ENCODE measurements at regions not wholly inside any gene's neighbourhood (a gene's known extent, or its start where the extent isn't known, plus 50 kb on each side); places are given as distances from the start of the nearest gene placed in this dataset.
"Not testable (repeated sequence)": the region's sequence is repeated elsewhere in the genome, so short reads cannot be mapped to it uniquely, and the experiment has no call there.

GRCh38 chr7:57638666-57639065 is 188.7 kb downstream of the ZNF716 start:
- H3K27ac Mint-ChIP-seq = no peak overlapping the region
- no peaks in the 10 kb centered on the region for H3K27me3 Mint-ChIP-seq
- H3K36me3 Mint-ChIP-seq (ENCODE audit: low read depth) = no peaks in the 10 kb centered on the region
- no peak for ATAC-seq
- H3K4me1 Mint-ChIP-seq = no peaks in the 10 kb centered on the region
- DNase-seq = no peak
- H3K4me3 Mint-ChIP-seq = no peak overlapping the region
- H3K9me3 Mint-ChIP-seq (ENCODE audit: low read depth) = peaks cover 5% of the 10 kb centered on the region
- POLR2A ChIA-PET = no interaction called here
- CTCF ChIA-PET = no interaction called here
- intact Hi-C loops (cut with DNase I, micrococcal nuclease) = no loop called here

- H3K36me3 Mint-ChIP-seq (ENCODE audit: low read depth) = no peaks in the 10 kb centered on the region
- POLR2A ChIA-PET = no interaction called here
- no peaks in the 10 kb centered on the region for H3K27me3 Mint-ChIP-seq
- peaks cover 9% of the 10 kb centered on the region for H3K9me3 Mint-ChIP-seq (ENCODE audit: low read depth)
- CTCF ChIA-PET = no interaction called here
- no peaks in the 10 kb centered on the region for H3K4me1 Mint-ChIP-seq
- no peak overlapping the region for H3K27ac Mint-ChIP-seq
- DNase-seq = no peak
- intact Hi-C loops (cut with DNase I, micrococcal nuclease) = loop anchor here (10.0 kb wide), 2 partner anchors 183 to 1367 kb away; no protein-coding TSS in a partner anchor
- ATAC-seq = no peak
- H3K4me3 Mint-ChIP-seq = no peak overlapping the region
Measured at GRCh38 chr7:57641521-57642067, 191.6 kb downstream of the ZNF716 start.

- no peak overlapping the region for H3K4me3 Mint-ChIP-seq
- CTCF ChIA-PET = no interaction called here
- H3K27me3 Mint-ChIP-seq = no peaks in the 10 kb centered on the region
- H3K27ac Mint-ChIP-seq = no peak overlapping the region
- peaks cover 9% of the 10 kb centered on the region for H3K9me3 Mint-ChIP-seq (ENCODE audit: low read depth)
- POLR2A ChIA-PET = no interaction called here
- no peaks in the 10 kb centered on the region for H3K4me1 Mint-ChIP-seq
- intact Hi-C loops (cut with DNase I, micrococcal nuclease) = loop anchor here (10.0 kb wide), 2 partner anchors 182 to 1368 kb away; no protein-coding TSS in a partner anchor
- no peaks in the 10 kb centered on the region for H3K36me3 Mint-ChIP-seq (ENCODE audit: low read depth)
- no peak for ATAC-seq
- DNase-seq = no peak
Measured at GRCh38 chr7:57642730-57643129, 192.8 kb downstream of the ZNF716 start.

GRCh38 chr7:57646219-57646900 is 196.4 kb downstream of the ZNF716 start:
- peaks cover 26% of the 10 kb centered on the region for H3K9me3 Mint-ChIP-seq (ENCODE audit: low read depth)
- H3K27me3 Mint-ChIP-seq = no peaks in the 10 kb centered on the region
- H3K4me3 Mint-ChIP-seq = no peak overlapping the region
- ATAC-seq (no peak), DNase-seq (no peak)
- ChIA-PET POLR2A (no interaction called here), CTCF (no interaction called here)
- intact Hi-C loops (cut with DNase I, micrococcal nuclease) = loop anchor here (10.0 kb wide), 2 partner anchors 178 to 1372 kb away; no protein-coding TSS in a partner anchor
- no peak overlapping the region for H3K27ac Mint-ChIP-seq
- H3K4me1 Mint-ChIP-seq = no peaks in the 10 kb centered on the region
- H3K36me3 Mint-ChIP-seq (ENCODE audit: low read depth) = peaks cover 5% of the 10 kb centered on the region

GRCh38 chr7:57646901-57647246 is 196.9 kb downstream of the ZNF716 start:
- H3K27ac Mint-ChIP-seq = no peak overlapping the region
- CTCF ChIA-PET = no interaction called here
- peaks cover 24% of the 10 kb centered on the region for H3K9me3 Mint-ChIP-seq (ENCODE audit: low read depth)
- H3K27me3 Mint-ChIP-seq = no peaks in the 10 kb centered on the region
- intact Hi-C loops (cut with DNase I, micrococcal nuclease) = loop anchor here (10.0 kb wide), 2 partner anchors 178 to 1372 kb away; no protein-coding TSS in a partner anchor
- H3K4me1 Mint-ChIP-seq = no peaks in the 10 kb centered on the region
- no peak for DNase-seq
- no peak for ATAC-seq
- H3K36me3 Mint-ChIP-seq (ENCODE audit: low read depth) = peaks cover 5% of the 10 kb centered on the region
- POLR2A ChIA-PET = no interaction called here
- H3K4me3 Mint-ChIP-seq = no peak overlapping the region

- H3K27ac Mint-ChIP-seq; H3K4me3 Mint-ChIP-seq; POLR2A ChIA-PET; intact Hi-C loops (cut with DNase I, micrococcal nuclease); H3K36me3 Mint-ChIP-seq (ENCODE audit: low read depth); CTCF ChIA-PET; H3K27me3 Mint-ChIP-seq; H3K4me1 Mint-ChIP-seq; ATAC-seq; DNase-seq: not testable (repeated sequence)
- H3K9me3 Mint-ChIP-seq (ENCODE audit: low read depth) = peaks cover 31% of the 10 kb centered on the region
Measured at GRCh38 chr7:57650401-57650800, 200.4 kb downstream of the ZNF716 start.

GRCh38 chr7:57651006-57651405 is 201.0 kb downstream of the ZNF716 start:
- Mint-ChIP-seq H3K9me3 (ENCODE audit: low read depth) (peaks cover 27% of the 10 kb centered on the region), H3K27ac (no peak overlapping the region), H3K36me3 (ENCODE audit: low read depth) (peaks cover 10% of the 10 kb centered on the region), H3K4me3 (no peak overlapping the region), H3K27me3 (no peaks in the 10 kb centered on the region), H3K4me1 (no peaks in the 10 kb centered on the region)
- CTCF ChIA-PET = no interaction called here
- intact Hi-C loops (cut with DNase I, micrococcal nuclease) = no loop called here
- ATAC-seq = no peak
- POLR2A ChIA-PET = no interaction called here
- DNase-seq = no peak

- H3K27me3 Mint-ChIP-seq; intact Hi-C loops (cut with DNase I, micrococcal nuclease); CTCF ChIA-PET; H3K4me3 Mint-ChIP-seq; ATAC-seq; DNase-seq; H3K27ac Mint-ChIP-seq; POLR2A ChIA-PET; H3K4me1 Mint-ChIP-seq; H3K36me3 Mint-ChIP-seq (ENCODE audit: low read depth): not testable (repeated sequence)
- peaks cover 27% of the 10 kb centered on the region for H3K9me3 Mint-ChIP-seq (ENCODE audit: low read depth)
Measured at GRCh38 chr7:57651611-57652010, 201.6 kb downstream of the ZNF716 start.

- DNase-seq (no peak), ATAC-seq (no peak)
- Mint-ChIP-seq H3K4me3 (no peak overlapping the region), H3K36me3 (ENCODE audit: low read depth) (peaks cover 10% of the 10 kb centered on the region), H3K4me1 (no peaks in the 10 kb centered on the region), H3K27me3 (no peaks in the 10 kb centered on the region), H3K9me3 (ENCODE audit: low read depth) (peaks cover 26% of the 10 kb centered on the region), H3K27ac (no peak overlapping the region)
- CTCF ChIA-PET = no interaction called here
- POLR2A ChIA-PET = no interaction called here
- intact Hi-C loops (cut with DNase I, micrococcal nuclease) = no loop called here
Measured at GRCh38 chr7:57653262-57653830, 203.4 kb downstream of the ZNF716 start.

GRCh38 chr7:57655156-57655871 is 205.3 kb downstream of the ZNF716 start:
- H3K36me3 Mint-ChIP-seq (ENCODE audit: low read depth); H3K27ac Mint-ChIP-seq; intact Hi-C loops (cut with DNase I, micrococcal nuclease); POLR2A ChIA-PET; CTCF ChIA-PET; ATAC-seq; H3K27me3 Mint-ChIP-seq; H3K4me1 Mint-ChIP-seq; DNase-seq; H3K4me3 Mint-ChIP-seq: not testable (repeated sequence)
- peaks cover 24% of the 10 kb centered on the region for H3K9me3 Mint-ChIP-seq (ENCODE audit: low read depth)

- H3K4me3 Mint-ChIP-seq, DNase-seq, CTCF ChIA-PET: not testable (repeated sequence)
Measured at GRCh38 chr7:57659226-57659625, 209.2 kb downstream of the ZNF716 start.

GRCh38 chr7:57676928-57677327 is 227.0 kb downstream of the ZNF716 start:
- H3K27me3 Mint-ChIP-seq; intact Hi-C loops (cut with DNase I, micrococcal nuclease); H3K36me3 Mint-ChIP-seq (ENCODE audit: low read depth); H3K27ac Mint-ChIP-seq; H3K4me3 Mint-ChIP-seq; H3K4me1 Mint-ChIP-seq; ATAC-seq; DNase-seq; CTCF ChIA-PET; POLR2A ChIA-PET: not testable (repeated sequence)
- peaks cover 19% of the 10 kb centered on the region for H3K9me3 Mint-ChIP-seq (ENCODE audit: low read depth)

More at GRCh38 chr7:57659226-57659625, 209.2 kb downstream of the ZNF716 start:
- H3K4me1 Mint-ChIP-seq; H3K36me3 Mint-ChIP-seq (ENCODE audit: low read depth); H3K27me3 Mint-ChIP-seq; H3K27ac Mint-ChIP-seq; intact Hi-C loops (cut with DNase I, micrococcal nuclease); ATAC-seq; POLR2A ChIA-PET: not testable (repeated sequence)
- peaks cover 21% of the 10 kb centered on the region for H3K9me3 Mint-ChIP-seq (ENCODE audit: low read depth)
